GM21360 (cell line): ENCODE measurements at regions not wholly inside any gene's neighbourhood (a gene's known extent, or its start where the extent isn't known, plus 50 kb on each side); places are given as distances from the start of the nearest gene placed in this dataset.
A peak's percentile ranks its signal among the peaks of the same experiment; 100 is the strongest.
"Not testable (repeated sequence)": the region's sequence is repeated elsewhere in the genome, so short reads cannot be mapped to it uniquely, and the experiment has no call there.

Experiments
- ATAC-seq: cut with Tn5 transposase; IDR thresholded peaks from one replicate; pipeline ENCODE4 v1.9.1; 2021; ENCODE audit warnings: mild to moderate bottlenecking, moderate library complexity; ENCODE audit not compliant: unreplicated experiment

DNA sequence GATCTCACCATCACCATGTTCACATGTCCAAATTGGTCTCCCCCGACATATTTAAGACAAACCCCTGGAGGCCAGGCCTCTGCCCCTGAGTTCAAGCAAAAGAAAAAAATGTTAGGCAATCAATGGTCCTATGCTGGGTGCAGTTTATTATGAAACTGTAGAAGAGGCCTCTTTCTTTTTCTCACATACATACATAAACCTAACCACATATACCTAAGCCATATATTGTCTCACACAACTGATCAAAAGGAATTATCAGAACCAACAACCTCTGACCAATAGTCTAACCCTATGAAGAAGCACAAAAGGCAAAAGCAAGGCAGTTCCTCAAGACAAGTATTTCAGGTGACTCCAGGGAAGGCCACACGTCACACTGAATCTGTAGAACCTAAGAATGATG is 49.9 kb downstream of the ILRUN start:
- no peak for ATAC-seq

- ATAC-seq = no peak
Measured at GRCh38 chr6:34645627-34646026, 50.9 kb downstream of the ILRUN start.

DNA sequence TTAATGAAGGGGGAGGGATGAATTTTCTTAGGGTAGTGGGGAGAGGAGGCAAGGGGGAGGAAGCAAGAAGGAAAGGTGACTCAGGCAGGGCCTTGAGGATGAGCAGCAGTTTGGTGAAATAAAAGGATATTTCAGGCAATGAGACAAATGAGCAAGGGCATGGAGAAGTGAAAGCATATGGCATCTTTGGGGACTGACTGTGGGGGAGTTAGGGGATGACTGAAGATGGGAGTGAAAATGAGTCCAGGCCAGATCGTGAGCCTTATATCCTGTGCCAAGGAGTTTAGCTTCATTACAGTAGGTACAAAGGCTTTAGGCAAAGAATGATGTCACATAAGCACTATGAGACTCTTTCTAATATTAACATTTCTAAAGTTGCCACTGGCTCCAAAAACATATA is 51.9 kb downstream of the ILRUN start:
- ATAC-seq = no peak

DNA sequence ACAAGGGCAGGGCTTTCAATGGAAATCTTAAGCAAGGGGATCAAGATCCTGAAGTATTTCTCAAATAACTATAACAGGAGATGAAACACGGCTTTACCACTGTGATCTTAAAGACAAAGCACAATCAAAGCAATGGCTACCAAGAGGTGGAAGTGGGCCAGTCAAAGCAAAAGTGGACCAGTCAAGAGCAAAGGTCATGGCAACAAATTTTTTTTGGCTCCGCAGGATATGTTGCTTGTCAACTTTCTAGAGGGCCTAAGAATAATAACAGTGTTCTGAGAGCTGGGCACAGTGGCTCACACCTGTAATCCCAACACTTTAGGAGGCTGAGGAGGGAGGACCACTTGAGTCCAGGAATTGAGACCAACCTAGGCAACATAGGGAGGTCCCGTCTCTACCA is 54.1 kb downstream of the ILRUN start:
- no peak for ATAC-seq

GRCh38 chr6:34640074-34640849 is 56.3 kb downstream of the ILRUN start:
- ATAC-seq = not testable (repeated sequence)

DNA sequence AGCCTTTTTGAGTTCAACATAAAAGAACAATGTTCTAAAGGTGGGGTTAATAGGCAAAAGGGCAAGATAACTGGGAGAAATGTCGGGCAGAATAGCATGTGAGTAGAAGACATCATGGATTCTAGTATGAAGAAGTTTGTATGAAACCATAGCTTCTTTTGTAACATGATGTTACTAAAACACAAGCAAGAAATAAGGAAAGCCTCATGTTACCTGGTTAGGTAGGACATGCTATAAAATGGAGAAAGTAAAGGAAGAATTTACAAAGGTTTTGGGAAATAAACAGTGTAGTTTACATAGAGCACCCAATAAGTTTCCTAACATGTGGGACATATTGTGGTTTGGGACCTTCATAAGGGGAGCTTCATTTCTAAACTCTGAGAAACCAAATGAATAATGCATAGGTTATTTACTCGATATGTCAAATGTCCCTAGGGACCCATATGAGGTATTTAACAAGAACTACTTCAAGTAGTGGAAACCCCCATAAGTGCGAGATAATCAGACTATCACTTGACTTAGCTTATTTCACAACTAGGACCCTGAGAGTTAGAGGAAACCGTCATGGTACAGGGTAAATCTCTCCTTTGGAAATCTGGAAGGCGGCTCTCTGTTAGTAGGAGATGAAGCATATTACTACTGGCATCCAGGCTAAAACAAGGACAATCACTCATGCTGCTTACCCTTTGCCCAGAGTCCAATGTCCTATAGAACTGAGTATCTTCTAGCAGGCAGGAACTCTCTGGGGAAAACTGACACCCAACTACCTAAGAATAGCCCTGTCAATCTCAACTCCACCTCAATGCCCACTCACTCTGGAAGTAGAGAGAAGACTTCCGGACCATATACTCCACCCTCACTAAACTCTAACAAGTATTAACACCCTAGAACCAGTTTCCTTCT is 57.5 kb downstream of the ILRUN start:
- ATAC-seq = peak; percentile 63

- ATAC-seq = no peak
Measured at GRCh38 chr6:34633785-34634184, 62.8 kb downstream of the ILRUN start.

GRCh38 chr6:34633256-34633655 is 63.3 kb downstream of the ILRUN start:
- ATAC-seq = no peak

DNA sequence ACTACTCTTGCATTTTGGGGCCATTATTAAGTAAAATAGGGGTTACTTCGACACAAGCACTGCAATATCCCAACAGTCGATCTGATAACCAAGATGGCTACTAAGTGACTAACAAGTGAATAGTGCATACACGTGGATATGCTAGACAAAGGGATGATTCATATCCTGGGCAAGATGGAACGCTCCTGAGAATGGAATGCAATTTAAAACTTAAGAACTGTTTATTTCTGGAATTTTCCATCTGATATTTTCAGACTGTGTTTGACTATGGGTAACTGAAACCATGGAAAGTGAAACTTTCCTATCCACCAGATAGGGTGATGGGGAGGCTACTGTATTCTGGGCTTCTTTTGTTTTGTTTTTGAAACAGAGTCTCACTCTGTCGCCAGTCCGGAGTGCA is 66.5 kb downstream of the ILRUN start:
- ATAC-seq = no peak

GRCh38 chr6:34627296-34627695 is 69.3 kb downstream of the ILRUN start:
- no peak for ATAC-seq

DNA sequence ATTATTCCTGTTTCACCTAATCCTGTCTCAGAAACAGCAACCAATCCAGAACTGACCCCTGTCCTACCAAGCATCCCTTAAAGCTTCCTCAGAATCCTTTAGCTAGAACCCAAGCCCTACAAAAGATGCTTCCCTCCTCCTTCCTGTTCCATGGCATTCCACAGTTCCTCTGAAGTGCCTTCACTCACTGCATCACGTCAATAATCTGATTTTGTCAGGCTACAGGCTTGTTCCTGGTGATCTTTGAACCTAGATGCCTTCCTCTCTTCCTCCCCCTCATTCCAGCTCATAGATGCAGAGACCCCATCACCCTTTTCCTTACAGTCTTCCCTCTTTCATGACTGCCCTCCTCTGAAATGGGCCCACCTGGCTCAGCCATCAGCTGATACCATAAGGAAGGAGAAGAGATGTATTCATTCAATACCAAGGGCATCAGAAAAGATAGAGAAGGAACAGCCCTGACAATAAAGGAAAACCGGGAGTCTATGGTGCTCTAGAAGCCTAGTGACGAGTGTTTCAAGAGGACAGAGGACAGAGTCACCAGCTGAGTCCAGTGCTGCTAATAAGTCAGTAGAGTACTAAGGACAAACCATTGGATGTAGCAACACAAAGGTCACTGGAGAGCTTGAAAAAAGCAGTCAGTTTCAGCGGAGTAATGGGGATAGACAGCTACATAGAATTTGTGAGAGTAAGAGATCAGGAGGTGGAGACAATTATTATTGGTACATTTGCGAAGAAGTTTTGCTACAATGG is 62.5 kb upstream of the SPDEF start:
- ATAC-seq = no peak

GRCh38 chr6:34617231-34617630 is 61.1 kb upstream of the SPDEF start:
- no peak for ATAC-seq

- no peak for ATAC-seq
Measured at GRCh38 chr6:34616227-34616585, 60.1 kb upstream of the SPDEF start.

DNA sequence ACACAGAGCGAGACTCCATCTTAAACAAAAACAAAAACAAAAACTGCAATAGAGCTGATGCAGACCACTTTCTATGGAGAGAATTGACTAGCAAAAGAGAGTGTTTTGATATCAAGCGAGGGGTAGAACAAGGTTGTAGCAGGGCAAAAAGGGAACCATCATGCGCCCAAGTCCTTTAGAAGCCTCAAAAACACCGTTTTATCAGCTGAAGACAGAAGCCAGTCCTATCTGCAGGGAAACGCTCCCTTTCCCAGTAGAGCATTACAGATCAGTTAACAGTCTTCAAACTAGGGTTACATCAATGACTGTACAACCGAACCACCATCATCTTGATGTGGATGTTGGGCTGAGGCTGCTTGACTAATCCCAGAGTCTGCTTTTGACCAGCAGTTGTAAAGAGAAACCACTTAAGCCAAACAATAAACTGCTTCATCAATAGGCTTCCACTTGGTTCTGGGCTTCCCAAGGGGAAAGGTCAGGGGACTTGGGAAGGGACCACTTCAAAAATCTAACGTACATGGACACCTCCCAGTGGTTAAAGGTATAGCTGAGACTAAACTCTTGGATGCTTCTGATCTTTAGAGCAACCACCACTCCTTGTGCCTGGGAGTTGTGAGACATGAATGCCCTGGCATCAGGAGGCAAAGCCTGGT is 59.6 kb upstream of the SPDEF start:
- ATAC-seq = no peak

DNA sequence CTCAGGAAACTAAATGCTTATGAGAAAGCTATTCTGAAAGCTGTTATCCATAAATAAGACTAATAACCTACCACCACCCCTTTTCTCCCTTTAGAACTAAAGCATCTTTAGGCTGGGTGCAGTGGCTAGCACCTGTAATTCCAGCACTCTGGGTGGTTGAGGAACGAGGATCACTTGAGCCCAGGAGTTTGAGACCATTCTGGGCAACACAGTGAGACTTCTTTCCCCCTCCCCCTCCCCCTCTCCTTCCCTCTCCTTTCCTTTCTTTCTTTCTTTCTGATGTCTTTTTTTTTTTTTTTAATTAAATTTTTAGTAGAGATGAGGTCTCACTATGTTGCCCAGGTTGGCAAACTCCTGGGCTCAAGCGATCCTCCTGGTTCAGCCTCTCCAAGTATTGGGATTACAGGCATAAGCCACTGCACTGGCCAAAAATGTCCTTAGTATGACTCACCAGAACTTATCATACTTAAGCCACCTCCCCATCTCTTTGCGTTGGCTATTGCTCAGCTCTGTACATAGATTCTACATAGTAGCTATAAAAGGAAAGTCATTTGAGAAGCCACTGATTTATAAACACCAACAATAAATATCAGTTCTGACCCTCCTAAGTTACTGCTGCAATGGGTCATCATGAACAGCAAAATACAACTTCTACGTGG is 54.8 kb upstream of the SPDEF start:
- no peak for ATAC-seq

DNA sequence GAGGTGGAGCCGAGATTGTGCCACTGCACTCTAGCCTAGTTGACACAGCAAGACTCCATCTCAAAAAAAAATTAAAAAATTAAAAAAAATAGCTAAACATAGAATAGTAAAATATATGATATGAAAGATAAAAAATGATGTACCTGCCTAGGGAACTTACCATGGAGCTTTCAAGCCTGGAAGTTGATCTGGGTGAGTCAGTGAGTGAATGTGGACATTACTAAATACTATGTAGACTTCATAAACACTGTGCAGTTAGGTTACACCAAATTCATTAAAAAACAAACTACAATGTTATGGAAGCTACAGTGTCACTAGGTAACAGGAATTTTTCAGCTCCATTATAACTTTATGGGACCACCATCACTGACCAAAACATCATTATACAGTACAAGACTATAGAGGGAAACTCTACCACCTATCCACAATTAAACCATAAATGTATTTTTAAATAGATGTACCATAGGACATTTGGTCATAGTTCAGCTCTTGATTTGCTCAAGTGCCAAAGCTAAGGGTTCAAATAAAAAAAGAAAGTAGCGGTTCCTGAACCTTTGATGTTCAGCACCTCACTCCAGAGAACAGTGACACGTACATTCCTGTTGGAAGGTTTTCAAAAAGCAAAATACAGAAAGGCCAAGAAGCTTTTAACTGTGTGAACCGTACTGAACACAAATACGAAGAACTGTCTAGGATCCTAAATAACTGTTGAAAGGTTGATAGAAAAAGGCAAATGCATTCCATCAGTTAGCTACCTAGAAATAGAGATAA is 52.4 kb upstream of the SPDEF start:
- ATAC-seq = no peak

GRCh38 chr6:34606477-34607265 is 50.5 kb upstream of the SPDEF start:
- ATAC-seq = no peak
